ENCODE measurements at regions not wholly inside any gene's neighbourhood (a gene's known extent, or its start where the extent isn't known, plus 50 kb on each side); places are given as distances from the start of the nearest gene placed in this dataset.

- Histone ChIP-seq H3K27me3 (ENCODE audit: control insufficient read depth, insufficient read depth, low read length) (no peaks in the 10 kb centered on the region), H3K9ac (no peak overlapping the region), H3K79me2 (no peaks in the 10 kb centered on the region), H2AFZ (no peak overlapping the region), H3K4me3 (ENCODE audit: low read depth, low read length) (no peak overlapping the region), H3K27ac (no peak overlapping the region), H3K4me1 (no peaks in the 10 kb centered on the region), H3K4me2 (ENCODE audit: low read length) (no peak overlapping the region), H3K9me3 (ENCODE audit: control insufficient read depth, low read length) (no peaks in the 10 kb centered on the region), H3K36me3 (ENCODE audit: control insufficient read depth, insufficient read depth, low read length) (no peaks in the 10 kb centered on the region)
- TF ChIP-seq, protein P1, sequence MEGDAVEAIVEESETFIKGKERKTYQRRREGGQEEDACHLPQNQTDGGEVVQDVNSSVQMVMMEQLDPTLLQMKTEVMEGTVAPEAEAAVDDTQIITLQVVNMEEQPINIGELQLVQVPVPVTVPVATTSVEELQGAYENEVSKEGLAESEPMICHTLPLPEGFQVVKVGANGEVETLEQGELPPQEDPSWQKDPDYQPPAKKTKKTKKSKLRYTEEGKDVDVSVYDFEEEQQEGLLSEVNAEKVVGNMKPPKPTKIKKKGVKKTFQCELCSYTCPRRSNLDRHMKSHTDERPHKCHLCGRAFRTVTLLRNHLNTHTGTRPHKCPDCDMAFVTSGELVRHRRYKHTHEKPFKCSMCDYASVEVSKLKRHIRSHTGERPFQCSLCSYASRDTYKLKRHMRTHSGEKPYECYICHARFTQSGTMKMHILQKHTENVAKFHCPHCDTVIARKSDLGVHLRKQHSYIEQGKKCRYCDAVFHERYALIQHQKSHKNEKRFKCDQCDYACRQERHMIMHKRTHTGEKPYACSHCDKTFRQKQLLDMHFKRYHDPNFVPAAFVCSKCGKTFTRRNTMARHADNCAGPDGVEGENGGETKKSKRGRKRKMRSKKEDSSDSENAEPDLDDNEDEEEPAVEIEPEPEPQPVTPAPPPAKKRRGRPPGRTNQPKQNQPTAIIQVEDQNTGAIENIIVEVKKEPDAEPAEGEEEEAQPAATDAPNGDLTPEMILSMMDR (IDR thresholded peaks at IDR 0.05): no peak
Measured at GRCh38 chr4:138697851-138698250, 317.7 kb upstream of the NOCT start.

DNA sequence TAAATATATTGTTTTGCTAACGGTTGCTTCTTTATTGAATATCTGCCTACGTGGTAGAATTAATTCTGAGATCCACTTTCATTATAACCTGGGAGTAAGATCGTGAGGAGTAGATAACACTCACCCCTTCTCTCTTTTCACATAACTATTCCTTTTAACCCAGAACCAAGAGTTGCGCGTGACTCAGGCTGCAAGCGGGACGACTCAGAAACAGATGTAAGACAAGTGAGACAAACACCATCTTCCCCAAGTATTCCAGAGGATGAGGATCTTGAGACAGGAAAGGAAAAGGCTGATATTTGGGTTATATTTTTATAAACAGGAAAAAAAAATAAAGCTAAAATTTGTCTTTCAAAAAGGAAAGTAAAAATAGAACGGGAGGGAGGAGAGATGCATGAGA is 318.8 kb upstream of the NOCT start:
- peak overlapping the region; percentile 38 for H2AFZ ChIP-seq
- no peak overlapping the region for H3K4me3 ChIP-seq (ENCODE audit: low read depth, low read length)
- no peak overlapping the region for H3K9ac ChIP-seq
- no peaks in the 10 kb centered on the region for H3K4me1 ChIP-seq
- TF ChIP-seq, protein P1 (IDR thresholded peaks at IDR 0.05): no peak
- no peaks in the 10 kb centered on the region for H3K9me3 ChIP-seq (ENCODE audit: control insufficient read depth, low read length)
- H3K79me2 ChIP-seq: no peaks in the 10 kb centered on the region
- H3K4me2 ChIP-seq (ENCODE audit: low read length): no peak overlapping the region
- no peak overlapping the region for H3K27ac ChIP-seq
- no peaks in the 10 kb centered on the region for H3K36me3 ChIP-seq (ENCODE audit: control insufficient read depth, insufficient read depth, low read length)
- H3K27me3 ChIP-seq (ENCODE audit: control insufficient read depth, insufficient read depth, low read length): no peaks in the 10 kb centered on the region

DNA sequence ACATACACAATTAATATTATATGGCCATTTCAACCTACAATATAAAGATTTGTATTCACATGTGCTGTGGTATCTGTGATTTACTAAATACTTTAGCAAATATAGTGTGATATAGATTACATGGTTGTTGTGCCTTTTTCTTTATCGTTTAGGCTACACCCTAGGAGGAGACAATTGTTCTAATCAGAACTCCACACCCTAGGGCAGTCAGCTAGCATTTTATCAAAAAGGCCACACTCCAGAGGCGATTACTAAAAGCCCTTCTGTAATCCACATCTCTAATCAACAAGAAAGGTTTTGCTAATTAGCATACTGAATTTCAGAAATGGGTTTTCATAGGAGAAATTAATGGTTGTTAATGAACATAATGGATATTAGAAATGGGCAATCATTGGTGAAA is 319.5 kb upstream of the NOCT start:
- no peaks in the 10 kb centered on the region for H3K4me1 ChIP-seq
- no peaks in the 10 kb centered on the region for H3K27me3 ChIP-seq (ENCODE audit: control insufficient read depth, insufficient read depth, low read length)
- no peak overlapping the region for H3K27ac ChIP-seq
- no peak overlapping the region for H2AFZ ChIP-seq
- H3K79me2 ChIP-seq: no peaks in the 10 kb centered on the region
- no peak overlapping the region for H3K4me3 ChIP-seq (ENCODE audit: low read depth, low read length)
- TF ChIP-seq, protein P1 (IDR thresholded peaks at IDR 0.05): no peak
- H3K4me2 ChIP-seq (ENCODE audit: low read length): no peak overlapping the region
- no peaks in the 10 kb centered on the region for H3K9me3 ChIP-seq (ENCODE audit: control insufficient read depth, low read length)
- H3K36me3 ChIP-seq (ENCODE audit: control insufficient read depth, insufficient read depth, low read length): no peaks in the 10 kb centered on the region
- no peak overlapping the region for H3K9ac ChIP-seq

DNA sequence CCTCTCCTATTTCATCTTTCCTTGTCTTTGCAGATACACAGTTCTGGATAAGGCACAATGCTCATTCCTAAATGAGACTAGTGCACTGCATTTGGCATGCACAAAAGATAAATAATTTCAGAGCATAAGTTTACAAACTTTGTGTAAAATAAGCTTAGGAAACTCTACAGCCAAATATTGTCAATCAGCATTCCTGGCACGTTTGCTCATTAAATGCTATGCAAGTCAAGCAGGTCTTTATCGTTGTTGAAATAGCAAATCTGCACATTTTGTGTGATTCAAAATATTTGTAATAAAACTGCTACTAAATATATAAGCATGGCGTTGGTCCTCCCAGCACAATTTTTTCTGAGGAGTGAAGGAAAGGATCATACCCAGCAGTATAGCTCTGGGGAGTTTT is 322.1 kb upstream of the NOCT start:
- Histone ChIP-seq H3K79me2 (no peaks in the 10 kb centered on the region), H3K9ac (no peak overlapping the region), H3K36me3 (ENCODE audit: control insufficient read depth, insufficient read depth, low read length) (no peaks in the 10 kb centered on the region), H3K4me2 (ENCODE audit: low read length) (no peak overlapping the region), H3K4me1 (no peaks in the 10 kb centered on the region), H2AFZ (no peak overlapping the region), H3K4me3 (ENCODE audit: low read depth, low read length) (no peak overlapping the region), H3K9me3 (ENCODE audit: control insufficient read depth, low read length) (no peaks in the 10 kb centered on the region), H3K27ac (no peak overlapping the region), H3K27me3 (ENCODE audit: control insufficient read depth, insufficient read depth, low read length) (no peaks in the 10 kb centered on the region)
- TF ChIP-seq, protein P1 (IDR thresholded peaks at IDR 0.05): no peak

GRCh38 chr4:138692411-138692810 is 323.2 kb upstream of the NOCT start:
- H3K4me1 ChIP-seq: no peaks in the 10 kb centered on the region
- no peaks in the 10 kb centered on the region for H3K36me3 ChIP-seq (ENCODE audit: control insufficient read depth, insufficient read depth, low read length)
- H3K4me3 ChIP-seq (ENCODE audit: low read depth, low read length): no peak overlapping the region
- no peaks in the 10 kb centered on the region for H3K9me3 ChIP-seq (ENCODE audit: control insufficient read depth, low read length)
- H2AFZ ChIP-seq: no peak overlapping the region
- TF ChIP-seq, protein P1 (IDR thresholded peaks at IDR 0.05): no peak
- no peak overlapping the region for H3K9ac ChIP-seq
- no peaks in the 10 kb centered on the region for H3K79me2 ChIP-seq
- no peaks in the 10 kb centered on the region for H3K27me3 ChIP-seq (ENCODE audit: control insufficient read depth, insufficient read depth, low read length)
- no peak overlapping the region for H3K27ac ChIP-seq
- H3K4me2 ChIP-seq (ENCODE audit: low read length): no peak overlapping the region

All from parathyroid adenoma (tissue), 2 donors.